Stromal cell of bone marrow (primary cell): ENCODE measurements at regions not wholly inside any gene's neighbourhood (a gene's known extent, or its start where the extent isn't known, plus 50 kb on each side); places are given as distances from the start of the nearest gene placed in this dataset.
A peak's percentile ranks its signal among the peaks of the same experiment; 100 is the strongest.
"Not testable (repeated sequence)": the region's sequence is repeated elsewhere in the genome, so short reads cannot be mapped to it uniquely, and the experiment has no call there.

Experiments
- DNase-seq: peaks from one replicate; pipeline ENCODE4 v3.0.0-alpha.2; 2012; ENCODE audit warnings: low read depth

- DNase-seq: no peak
Measured at GRCh38 chr10:58066979-58067378, 200.7 kb downstream of the IPMK start.

GRCh38 chr10:58066126-58066525 is 201.6 kb downstream of the IPMK start:
- no peak for DNase-seq

GRCh38 chr10:58065529-58065815 is 202.2 kb downstream of the IPMK start:
- DNase-seq: no peak

- DNase-seq: peak; percentile 32
Measured at GRCh38 chr10:58064714-58065528, 202.8 kb downstream of the IPMK start.

- no peak for DNase-seq
Measured at GRCh38 chr10:58063861-58064480, 203.7 kb downstream of the IPMK start.

GRCh38 chr10:58058683-58059082 is 209.0 kb downstream of the IPMK start:
- not testable (repeated sequence) for DNase-seq

- no peak for DNase-seq
Measured at GRCh38 chr10:58054881-58055280, 212.8 kb downstream of the IPMK start.

GRCh38 chr10:58052772-58053171 is 214.9 kb downstream of the IPMK start:
- DNase-seq: no peak

GRCh38 chr10:58050575-58050974 is 217.1 kb downstream of the IPMK start:
- DNase-seq: no peak

- DNase-seq: no peak
Measured at GRCh38 chr10:58048936-58049335, 218.8 kb downstream of the IPMK start.

GRCh38 chr10:58044072-58044471 is 223.6 kb downstream of the IPMK start:
- peak; percentile 34 for DNase-seq

GRCh38 chr10:58041901-58042300 is 225.8 kb downstream of the IPMK start:
- no peak for DNase-seq

GRCh38 chr10:58030208-58030607 is 237.5 kb downstream of the IPMK start:
- DNase-seq: no peak

- DNase-seq: peak; percentile 74
Measured at GRCh38 chr10:58028597-58029366, 238.9 kb downstream of the IPMK start.

GRCh38 chr10:58027426-58027825 is 240.3 kb downstream of the IPMK start:
- DNase-seq: no peak

- DNase-seq: no peak
Measured at GRCh38 chr10:58026036-58026435, 241.7 kb downstream of the IPMK start.

GRCh38 chr10:58023341-58024073 is 244.2 kb downstream of the IPMK start:
- peak; percentile 60 for DNase-seq

- DNase-seq: no peak
Measured at GRCh38 chr10:58019863-58020537, 247.7 kb downstream of the IPMK start.

- DNase-seq: peak; percentile 92
Measured at GRCh38 chr10:58017719-58018367, 249.9 kb downstream of the IPMK start.

GRCh38 chr10:58016614-58017013 is 251.1 kb downstream of the IPMK start:
- no peak for DNase-seq

GRCh38 chr10:58014436-58014835 is 253.3 kb downstream of the IPMK start:
- DNase-seq: no peak
